ENCODE measurements at regions not wholly inside any gene's neighbourhood (a gene's known extent, or its start where the extent isn't known, plus 50 kb on each side); places are given as distances from the start of the nearest gene placed in this dataset.
A peak's percentile ranks its signal among the peaks of the same experiment; 100 is the strongest.
"Not testable (repeated sequence)": the region's sequence is repeated elsewhere in the genome, so short reads cannot be mapped to it uniquely, and the experiment has no call there.

- not testable (repeated sequence) for H3K36me3 Mint-ChIP-seq (ENCODE audit: insufficient read depth in 2 of 2); DNase-seq; H3K4me1 Mint-ChIP-seq (ENCODE audit: low read depth); H3K27me3 Mint-ChIP-seq (ENCODE audit: low read depth); ATAC-seq (replicated peaks in 1 of 2); H3K9me3 Mint-ChIP-seq
- peak overlapping the region; percentile 19 for H3K27ac Mint-ChIP-seq
- H3K4me3 Mint-ChIP-seq: peak overlapping the region; percentile 88 to 92
Observed at GRCh38 chr14:53216955-53217315, 63.8 kb upstream of the DDHD1 start.

- H3K27ac Mint-ChIP-seq; ATAC-seq (replicated peaks in 1 of 2); DNase-seq; H3K4me1 Mint-ChIP-seq (ENCODE audit: low read depth); H3K4me3 Mint-ChIP-seq; H3K9me3 Mint-ChIP-seq; H3K36me3 Mint-ChIP-seq (ENCODE audit: insufficient read depth in 2 of 2); H3K27me3 Mint-ChIP-seq (ENCODE audit: low read depth): not testable (repeated sequence)
Observed at GRCh38 chr14:53216478-53216877, 63.4 kb upstream of the DDHD1 start.

GRCh38 chr14:53215101-53215500, 62.0 kb upstream of the DDHD1 start:
- no peak overlapping the region for H3K27ac Mint-ChIP-seq

GRCh38 chr14:53214384-53214783, 61.3 kb upstream of the DDHD1 start:
- no peaks in the 10 kb centered on the region for H3K9me3 Mint-ChIP-seq
- no peak for ATAC-seq (replicated peaks in 1 of 2)
- DNase-seq: no peak
- H3K4me1 Mint-ChIP-seq (ENCODE audit: low read depth): peaks cover 6% of the 10 kb centered on the region
- H3K27me3 Mint-ChIP-seq (ENCODE audit: low read depth): no peaks in the 10 kb centered on the region
- H3K4me3 Mint-ChIP-seq: no peak overlapping the region
- no peak overlapping the region for H3K27ac Mint-ChIP-seq
- H3K36me3 Mint-ChIP-seq (ENCODE audit: insufficient read depth in 2 of 2): no peaks in the 10 kb centered on the region

More at GRCh38 chr14:53215101-53215500, 62.0 kb upstream of the DDHD1 start:
- DNase-seq: no peak
- H3K9me3 Mint-ChIP-seq: no peaks in the 10 kb centered on the region
- no peak for ATAC-seq (replicated peaks in 1 of 2)
- H3K4me3 Mint-ChIP-seq: no peak overlapping the region
- H3K4me1 Mint-ChIP-seq (ENCODE audit: low read depth): peaks cover 6% of the 10 kb centered on the region
- no peaks in the 10 kb centered on the region for H3K27me3 Mint-ChIP-seq (ENCODE audit: low read depth)
- H3K36me3 Mint-ChIP-seq (ENCODE audit: insufficient read depth in 2 of 2): no peaks in the 10 kb centered on the region

- Mint-ChIP-seq H3K4me1 (ENCODE audit: low read depth) (peaks cover 6% of the 10 kb centered on the region), H3K9me3 (no peaks in the 10 kb centered on the region), H3K4me3 (no peak overlapping the region), H3K36me3 (ENCODE audit: insufficient read depth in 2 of 2) (no peaks in the 10 kb centered on the region), H3K27me3 (ENCODE audit: low read depth) (no peaks in the 10 kb centered on the region), H3K27ac (no peak overlapping the region)
- no peak for ATAC-seq (replicated peaks in 1 of 2)
- no peak for DNase-seq
Observed at GRCh38 chr14:53213761-53214160, 60.6 kb upstream of the DDHD1 start.

GRCh38 chr14:53209370-53209769, 56.2 kb upstream of the DDHD1 start:
- DNase-seq (no peak), ATAC-seq (replicated peaks in 1 of 2) (no peak)
- Mint-ChIP-seq H3K27ac (no peak overlapping the region), H3K4me1 (ENCODE audit: low read depth) (no peaks in the 10 kb centered on the region), H3K27me3 (ENCODE audit: low read depth) (no peaks in the 10 kb centered on the region), H3K4me3 (no peak overlapping the region), H3K9me3 (peaks cover 0 to 5% of the 10 kb centered on the region in 2 donors), H3K36me3 (ENCODE audit: insufficient read depth in 2 of 2) (no peaks in the 10 kb centered on the region)
